ENCODE measurements at regions not wholly inside any gene's neighbourhood (a gene's known extent, or its start where the extent isn't known, plus 50 kb on each side); places are given as distances from the start of the nearest gene placed in this dataset.

DNA sequence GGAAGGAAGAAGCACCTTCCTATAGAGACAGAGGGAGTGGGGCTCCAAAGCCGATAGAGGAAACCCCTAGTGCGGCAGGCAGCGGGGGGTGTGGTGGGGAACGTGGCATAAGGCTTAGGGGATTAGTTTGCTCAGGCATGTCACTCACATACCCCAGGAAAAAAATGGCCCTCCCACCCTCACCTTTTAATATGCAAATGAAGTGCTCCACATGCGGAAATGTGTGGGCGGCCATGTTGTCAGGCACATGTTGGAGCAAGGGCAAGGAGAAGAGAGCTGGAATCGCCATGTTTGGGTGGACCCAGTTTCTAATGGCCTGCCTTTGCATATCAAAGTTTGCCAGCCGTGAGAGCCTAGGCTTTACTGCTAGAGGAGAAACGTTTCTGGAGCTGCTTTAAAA, 758.8 kb downstream of the NR2F1-AS1 start:
- Mint-ChIP-seq H3K27ac (ENCODE audit: unreplicated experiment) (no peak overlapping the region), H3K36me3 (ENCODE audit: unreplicated experiment) (peaks cover 4% of the 10 kb centered on the region), H3K9me3 (ENCODE audit: unreplicated experiment) (peaks cover 6% of the 10 kb centered on the region), H3K27me3 (ENCODE audit: unreplicated experiment) (peaks cover 2% of the 10 kb centered on the region), H3K4me1 (ENCODE audit: low read depth, unreplicated experiment) (peaks cover 2% of the 10 kb centered on the region), H3K4me3 (ENCODE audit: unreplicated experiment) (no peak overlapping the region)
- no peak for DNase-seq
- TF ChIP-seq, protein P1, sequence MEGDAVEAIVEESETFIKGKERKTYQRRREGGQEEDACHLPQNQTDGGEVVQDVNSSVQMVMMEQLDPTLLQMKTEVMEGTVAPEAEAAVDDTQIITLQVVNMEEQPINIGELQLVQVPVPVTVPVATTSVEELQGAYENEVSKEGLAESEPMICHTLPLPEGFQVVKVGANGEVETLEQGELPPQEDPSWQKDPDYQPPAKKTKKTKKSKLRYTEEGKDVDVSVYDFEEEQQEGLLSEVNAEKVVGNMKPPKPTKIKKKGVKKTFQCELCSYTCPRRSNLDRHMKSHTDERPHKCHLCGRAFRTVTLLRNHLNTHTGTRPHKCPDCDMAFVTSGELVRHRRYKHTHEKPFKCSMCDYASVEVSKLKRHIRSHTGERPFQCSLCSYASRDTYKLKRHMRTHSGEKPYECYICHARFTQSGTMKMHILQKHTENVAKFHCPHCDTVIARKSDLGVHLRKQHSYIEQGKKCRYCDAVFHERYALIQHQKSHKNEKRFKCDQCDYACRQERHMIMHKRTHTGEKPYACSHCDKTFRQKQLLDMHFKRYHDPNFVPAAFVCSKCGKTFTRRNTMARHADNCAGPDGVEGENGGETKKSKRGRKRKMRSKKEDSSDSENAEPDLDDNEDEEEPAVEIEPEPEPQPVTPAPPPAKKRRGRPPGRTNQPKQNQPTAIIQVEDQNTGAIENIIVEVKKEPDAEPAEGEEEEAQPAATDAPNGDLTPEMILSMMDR (IDR thresholded peaks at IDR 0.05; ENCODE audit: partially characterized antibody, unreplicated experiment): no peak

- H3K27ac Mint-ChIP-seq (ENCODE audit: unreplicated experiment): no peak overlapping the region
- TF ChIP-seq, protein P1 (IDR thresholded peaks at IDR 0.05; ENCODE audit: partially characterized antibody, unreplicated experiment): no peak
- peaks cover 8% of the 10 kb centered on the region for H3K4me1 Mint-ChIP-seq (ENCODE audit: low read depth, unreplicated experiment)
- no peaks in the 10 kb centered on the region for H3K27me3 Mint-ChIP-seq (ENCODE audit: unreplicated experiment)
- DNase-seq: no peak
- H3K9me3 Mint-ChIP-seq (ENCODE audit: unreplicated experiment): no peaks in the 10 kb centered on the region
- H3K4me3 Mint-ChIP-seq (ENCODE audit: unreplicated experiment): no peak overlapping the region
- H3K36me3 Mint-ChIP-seq (ENCODE audit: unreplicated experiment): no peaks in the 10 kb centered on the region
Observed at GRCh38 chr5:92809855-92810465, 771.1 kb downstream of the NR2F1-AS1 start.

GRCh38 chr5:92808474-92808873, 772.5 kb downstream of the NR2F1-AS1 start:
- no peak overlapping the region for H3K27ac Mint-ChIP-seq (ENCODE audit: unreplicated experiment)
- TF ChIP-seq, protein P1 (IDR thresholded peaks at IDR 0.05; ENCODE audit: partially characterized antibody, unreplicated experiment): no peak
- H3K36me3 Mint-ChIP-seq (ENCODE audit: unreplicated experiment): no peaks in the 10 kb centered on the region
- no peaks in the 10 kb centered on the region for H3K9me3 Mint-ChIP-seq (ENCODE audit: unreplicated experiment)
- H3K27me3 Mint-ChIP-seq (ENCODE audit: unreplicated experiment): no peaks in the 10 kb centered on the region
- peaks cover 8% of the 10 kb centered on the region for H3K4me1 Mint-ChIP-seq (ENCODE audit: low read depth, unreplicated experiment)
- H3K4me3 Mint-ChIP-seq (ENCODE audit: unreplicated experiment): no peak overlapping the region
- no peak for DNase-seq

- no peak for DNase-seq
- Mint-ChIP-seq H3K4me3 (ENCODE audit: unreplicated experiment) (no peak overlapping the region), H3K9me3 (ENCODE audit: unreplicated experiment) (no peaks in the 10 kb centered on the region), H3K4me1 (ENCODE audit: low read depth, unreplicated experiment) (peaks cover 8% of the 10 kb centered on the region), H3K27me3 (ENCODE audit: unreplicated experiment) (no peaks in the 10 kb centered on the region), H3K27ac (ENCODE audit: unreplicated experiment) (no peak overlapping the region), H3K36me3 (ENCODE audit: unreplicated experiment) (no peaks in the 10 kb centered on the region)
- TF ChIP-seq, protein P1 (IDR thresholded peaks at IDR 0.05; ENCODE audit: partially characterized antibody, unreplicated experiment): no peak
Observed at GRCh38 chr5:92807085-92807484, 773.9 kb downstream of the NR2F1-AS1 start.

- no peak overlapping the region for H3K4me3 Mint-ChIP-seq (ENCODE audit: unreplicated experiment)
- TF ChIP-seq, protein P1 (IDR thresholded peaks at IDR 0.05; ENCODE audit: partially characterized antibody, unreplicated experiment): no peak
- H3K27me3 Mint-ChIP-seq (ENCODE audit: unreplicated experiment): no peaks in the 10 kb centered on the region
- H3K4me1 Mint-ChIP-seq (ENCODE audit: low read depth, unreplicated experiment): peaks cover 11% of the 10 kb centered on the region
- no peak overlapping the region for H3K27ac Mint-ChIP-seq (ENCODE audit: unreplicated experiment)
- no peaks in the 10 kb centered on the region for H3K36me3 Mint-ChIP-seq (ENCODE audit: unreplicated experiment)
- H3K9me3 Mint-ChIP-seq (ENCODE audit: unreplicated experiment): no peaks in the 10 kb centered on the region
- no peak for DNase-seq
Observed at GRCh38 chr5:92805446-92805845, 775.6 kb downstream of the NR2F1-AS1 start.

Measured in glutamatergic neuron (in vitro differentiated cells).